ENCODE measurements at regions not wholly inside any gene's neighbourhood (a gene's known extent, or its start where the extent isn't known, plus 50 kb on each side); places are given as distances from the start of the nearest gene placed in this dataset.

GRCh38 chr2:15884790-15885189, 55.6 kb upstream of the MYCN start:
- TF ChIP-seq EP300 (IDR thresholded peaks at IDR 0.05; ENCODE audit: low read depth) (no peak), POLR2A (IDR thresholded peaks at IDR 0.05) (no peak), POLR2AphosphoS5 (IDR thresholded peaks at IDR 0.05) (no peak)
- TF ChIP-seq, protein P1, sequence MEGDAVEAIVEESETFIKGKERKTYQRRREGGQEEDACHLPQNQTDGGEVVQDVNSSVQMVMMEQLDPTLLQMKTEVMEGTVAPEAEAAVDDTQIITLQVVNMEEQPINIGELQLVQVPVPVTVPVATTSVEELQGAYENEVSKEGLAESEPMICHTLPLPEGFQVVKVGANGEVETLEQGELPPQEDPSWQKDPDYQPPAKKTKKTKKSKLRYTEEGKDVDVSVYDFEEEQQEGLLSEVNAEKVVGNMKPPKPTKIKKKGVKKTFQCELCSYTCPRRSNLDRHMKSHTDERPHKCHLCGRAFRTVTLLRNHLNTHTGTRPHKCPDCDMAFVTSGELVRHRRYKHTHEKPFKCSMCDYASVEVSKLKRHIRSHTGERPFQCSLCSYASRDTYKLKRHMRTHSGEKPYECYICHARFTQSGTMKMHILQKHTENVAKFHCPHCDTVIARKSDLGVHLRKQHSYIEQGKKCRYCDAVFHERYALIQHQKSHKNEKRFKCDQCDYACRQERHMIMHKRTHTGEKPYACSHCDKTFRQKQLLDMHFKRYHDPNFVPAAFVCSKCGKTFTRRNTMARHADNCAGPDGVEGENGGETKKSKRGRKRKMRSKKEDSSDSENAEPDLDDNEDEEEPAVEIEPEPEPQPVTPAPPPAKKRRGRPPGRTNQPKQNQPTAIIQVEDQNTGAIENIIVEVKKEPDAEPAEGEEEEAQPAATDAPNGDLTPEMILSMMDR (IDR thresholded peaks at IDR 0.05): no peak

Data from transverse colon (tissue), 4 donors.